SK-N-SH treated with all-trans-retinoic acid at 6 μM for 48 hours (cell line): ENCODE measurements at regions not wholly inside any gene's neighbourhood (a gene's known extent, or its start where the extent isn't known, plus 50 kb on each side); places are given as distances from the start of the nearest gene placed in this dataset.

ENCODE experiments used
- ATAC-seq: fragments of 200-7000 bp; cut with Tn5 transposase; 3 replicates; pipeline ENCODE4 v1.9.1; 2020; ENCODE audit warnings: mild to moderate bottlenecking, moderate library complexity
- ARNTL ChIP-seq: fragments of 450-650 bp; formaldehyde crosslinking; IDR thresholded peaks from 2 replicates; pipeline ENCODE4 v1.5.0; 2020; ENCODE audit warnings: low read depth, mild to moderate bottlenecking, moderate library complexity, borderline replicate concordance
- BACH2 ChIP-seq: fragments of 250-450 bp; sonication (Bioruptor Pico); IDR thresholded peaks from 2 replicates; pipeline ENCODE4 v1.9.0; 2021; ENCODE audit warnings: mild to moderate bottlenecking, borderline replicate concordance
- CSDC2 ChIP-seq: fragments of 250-450 bp; sonication (Bioruptor Pico); IDR thresholded peaks from 2 replicates; pipeline ENCODE4 v1.5.0; 2020; ENCODE audit warnings: mild to moderate bottlenecking, moderate library complexity
- GLIS3 ChIP-seq: fragments of 250-450 bp; sonication (Bioruptor Pico); IDR thresholded peaks from 2 replicates; pipeline ENCODE4 v1.5.0; 2020; ENCODE audit warnings: mild to moderate bottlenecking, moderate library complexity
- OSR1 ChIP-seq: fragments of 250-450 bp; sonication (Bioruptor Pico); IDR thresholded peaks from 2 replicates; pipeline ENCODE4 v1.8.0; 2022; ENCODE audit warnings: moderate library complexity, mild to moderate bottlenecking, inconsistent platforms
- PATZ1 ChIP-seq: fragments of 250-450 bp; sonication (Bioruptor Pico); IDR thresholded peaks from 2 replicates; pipeline ENCODE4 v1.8.0; 2020; ENCODE audit warnings: mild to moderate bottlenecking, moderate library complexity, borderline replicate concordance
- POU6F1 ChIP-seq: fragments of 250-450 bp; sonication (Bioruptor Pico); IDR thresholded peaks from 2 replicates; pipeline ENCODE4 v1.8.0; 2021; ENCODE audit warnings: low read depth, mild to moderate bottlenecking, moderate library complexity, borderline replicate concordance
- PPARA ChIP-seq: fragments of 250-450 bp; sonication (Bioruptor Pico); IDR thresholded peaks from 2 replicates; pipeline ENCODE4 v1.5.0; 2020; ENCODE audit warnings: mild to moderate bottlenecking, borderline replicate concordance
- RARB ChIP-seq: fragments of 250-450 bp; sonication (Bioruptor Pico); IDR thresholded peaks from 2 replicates; pipeline ENCODE4 v1.8.0; 2021; ENCODE audit warnings: mild to moderate bottlenecking, moderate library complexity
- SNAI2 ChIP-seq: fragments of 250-450 bp; sonication (Bioruptor Pico); IDR thresholded peaks from 2 replicates; pipeline ENCODE4 v1.5.0; 2020; ENCODE audit warnings: mild to moderate bottlenecking, moderate library complexity
- TCF4 ChIP-seq: fragments of 250-450 bp; sonication (Bioruptor Pico); IDR thresholded peaks from 2 replicates; pipeline ENCODE4 v1.8.0; 2021; ENCODE audit warnings: mild to moderate bottlenecking, moderate library complexity, borderline replicate concordance
- TOX ChIP-seq: fragments of 250-450 bp; sonication (Bioruptor Pico); IDR thresholded peaks from 2 replicates; pipeline ENCODE4 v1.8.0; 2021; ENCODE audit warnings: mild to moderate bottlenecking, moderate library complexity, borderline replicate concordance
- ZFP3 ChIP-seq: fragments of 250-450 bp; sonication (Bioruptor Pico); IDR thresholded peaks from 2 replicates; pipeline ENCODE4 v1.5.0; 2020; ENCODE audit warnings: mild to moderate bottlenecking, moderate library complexity
- ZFP30 ChIP-seq: fragments of 450-650 bp; formaldehyde crosslinking; IDR thresholded peaks from 2 replicates; pipeline ENCODE4 v1.5.0; 2022; ENCODE audit warnings: mild to moderate bottlenecking, moderate library complexity
- ZNF565 ChIP-seq: fragments of 450-650 bp; formaldehyde crosslinking; conservative IDR thresholded peaks from 2 replicates; pipeline ENCODE4 v1.5.0; 2020; ENCODE audit warnings: low read depth, mild to moderate bottlenecking, moderate library complexity
- ZNF70 ChIP-seq: fragments of 450-650 bp; formaldehyde crosslinking; IDR thresholded peaks from 2 replicates; pipeline ENCODE4 v1.5.0; 2020; ENCODE audit warnings: mild to moderate bottlenecking, moderate library complexity
- ZNF8 ChIP-seq: fragments of 450-650 bp; formaldehyde crosslinking; IDR thresholded peaks from 2 replicates; pipeline ENCODE4 v1.5.0; 2020; ENCODE audit warnings: mild to moderate bottlenecking, moderate library complexity
- TF ChIP-seq, protein P1 (sequence below): fragments of 250-450 bp; sonication (Bioruptor Pico); IDR thresholded peaks from 2 replicates; pipeline ENCODE4 v1.5.1; 2020; ENCODE audit warnings: low read depth, mild to moderate bottlenecking, moderate library complexity

DNA sequence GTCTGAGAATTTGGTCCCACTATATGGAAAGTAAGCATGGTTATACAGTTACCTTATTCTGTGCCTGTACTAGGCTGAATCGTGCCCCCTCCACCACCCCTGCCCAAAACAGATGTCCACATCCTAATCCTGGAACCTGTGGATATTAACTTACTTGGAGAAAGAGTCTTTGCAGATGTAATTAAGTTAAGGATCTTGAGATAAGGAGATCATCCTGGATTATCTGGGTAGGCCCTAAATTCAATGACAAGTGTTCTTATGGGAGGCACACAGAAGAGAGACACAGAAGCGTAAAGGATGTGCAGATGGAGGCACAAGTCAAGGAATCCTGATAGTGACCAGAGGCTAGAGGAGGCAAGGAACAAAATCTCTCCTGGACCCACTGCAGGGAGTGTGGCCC is 116.7 kb upstream of the MAN1A1 start:
- TF ChIP-seq, protein P1, sequence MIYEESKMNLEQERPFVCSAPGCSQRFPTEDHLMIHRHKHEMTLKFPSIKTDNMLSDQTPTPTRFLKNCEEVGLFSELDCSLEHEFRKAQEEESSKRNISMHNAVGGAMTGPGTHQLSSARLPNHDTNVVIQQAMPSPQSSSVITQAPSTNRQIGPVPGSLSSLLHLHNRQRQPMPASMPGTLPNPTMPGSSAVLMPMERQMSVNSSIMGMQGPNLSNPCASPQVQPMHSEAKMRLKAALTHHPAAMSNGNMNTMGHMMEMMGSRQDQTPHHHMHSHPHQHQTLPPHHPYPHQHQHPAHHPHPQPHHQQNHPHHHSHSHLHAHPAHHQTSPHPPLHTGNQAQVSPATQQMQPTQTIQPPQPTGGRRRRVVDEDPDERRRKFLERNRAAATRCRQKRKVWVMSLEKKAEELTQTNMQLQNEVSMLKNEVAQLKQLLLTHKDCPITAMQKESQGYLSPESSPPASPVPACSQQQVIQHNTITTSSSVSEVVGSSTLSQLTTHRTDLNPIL: no peak
- no peak for ATAC-seq

- TF ChIP-seq, protein P1: no peak
- TF ChIP-seq OSR1 (CRISPR knock-in tag) (no peak), ZFP3 (no peak), ARNTL (CRISPR knock-in tag) (no peak), BACH2 (CRISPR knock-in tag) (no peak), SNAI2 (CRISPR knock-in tag) (no peak), ZFP30 (no peak), RARB (CRISPR knock-in tag) (no peak), GLIS3 (CRISPR knock-in tag) (no peak), ZNF8 (CRISPR knock-in tag) (no peak), POU6F1 (CRISPR knock-in tag) (no peak), PPARA (no peak), TOX (no peak), CSDC2 (CRISPR knock-in tag) (no peak), TCF4 (CRISPR knock-in tag) (no peak)
- no peak for ATAC-seq
Observed at GRCh38 chr6:119463081-119463626, 113.6 kb upstream of the MAN1A1 start.

GRCh38 chr6:119461187-119461586 is 111.6 kb upstream of the MAN1A1 start:
- no peak for ATAC-seq
- TF ChIP-seq PATZ1 (CRISPR knock-in tag) (no peak), ZFP30 (no peak), TCF4 (CRISPR knock-in tag) (no peak), ZNF565 (CRISPR knock-in tag) (no peak), POU6F1 (CRISPR knock-in tag) (no peak), SNAI2 (CRISPR knock-in tag) (no peak), ZNF70 (no peak), RARB (CRISPR knock-in tag) (no peak), PPARA (no peak)
- TF ChIP-seq, protein P1: no peak

DNA sequence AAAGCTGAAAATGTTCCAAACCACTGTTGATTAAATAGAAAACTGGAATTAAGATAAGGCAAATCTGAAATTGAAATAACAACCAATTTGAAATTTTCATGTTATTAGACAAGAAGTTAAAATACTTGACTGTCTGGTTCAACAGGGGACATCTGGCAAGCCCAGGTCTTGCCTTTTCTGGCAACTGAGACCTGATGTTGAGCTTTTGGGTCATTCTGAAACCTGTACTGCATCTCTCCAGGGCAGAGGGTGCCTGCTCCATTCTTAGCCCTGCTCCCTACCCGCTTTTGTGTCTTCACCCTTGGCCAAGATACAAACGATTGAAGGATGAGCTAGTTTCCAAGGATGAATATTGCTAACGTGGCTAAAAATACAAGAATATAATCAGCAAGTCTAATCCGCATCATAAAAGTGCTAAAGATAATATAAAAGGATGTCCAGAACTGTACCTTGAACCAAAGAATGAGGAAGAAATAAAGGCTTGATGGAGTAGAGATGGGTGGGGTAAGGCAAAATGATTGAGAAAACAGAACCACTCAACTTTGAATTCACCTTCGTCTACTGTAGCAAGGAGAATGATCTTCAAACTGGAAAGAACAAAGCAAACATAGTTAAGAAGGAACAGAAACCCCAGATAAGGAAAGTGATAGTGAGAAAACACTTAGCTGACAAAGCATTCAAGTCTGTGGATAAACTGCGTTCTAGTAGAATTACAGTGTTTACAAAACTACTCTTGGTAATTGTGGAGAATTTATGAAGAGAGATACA is 109.8 kb upstream of the MAN1A1 start:
- no peak for ATAC-seq
- TF ChIP-seq CSDC2 (CRISPR knock-in tag) (no peak), ARNTL (CRISPR knock-in tag) (no peak), TCF4 (CRISPR knock-in tag) (no peak), PATZ1 (CRISPR knock-in tag) (no peak), ZFP30 (no peak), ZNF565 (CRISPR knock-in tag) (no peak), POU6F1 (CRISPR knock-in tag) (no peak)
- TF ChIP-seq, protein P1: no peak
